Colonic mucosa (tissue), 4 donors: ENCODE measurements at regions not wholly inside any gene's neighbourhood (a gene's known extent, or its start where the extent isn't known, plus 50 kb on each side); places are given as distances from the start of the nearest gene placed in this dataset.

Source experiments
- DNase-seq: peaks from one replicate; pipeline ENCODE4 v3.0.0-alpha.2; 2020
- H3K27ac ChIP-seq: fragments of 200-600 bp; one replicate; pipeline ENCODE4 v1.8.0; 2021
- H3K27me3 ChIP-seq: fragments of 200-600 bp; one replicate; pipeline ENCODE4 v1.8.0; 2021
- H3K36me3 ChIP-seq: fragments of 200-600 bp; one replicate; pipeline ENCODE4 v1.8.0; 2021
- H3K4me1 ChIP-seq: fragments of 200-600 bp; one replicate; pipeline ENCODE4 v1.8.0; 2021; ENCODE audit warnings: mild to moderate bottlenecking
- H3K4me3 ChIP-seq: fragments of 200-600 bp; one replicate; pipeline ENCODE4 v1.8.0; 2021
- H3K9ac ChIP-seq, 2 donors: one replicate each; pipeline ENCODE4 v1.7.0; 2013; ENCODE audit warnings: control low read depth in 2 of 2, low read depth in 2 of 2, low read length in 2 of 2
- H3K9me3 ChIP-seq: fragments of 200-600 bp; one replicate; pipeline ENCODE4 v1.8.0; 2021
- intact Hi-C: fragments of 100-400 bp; cut with DNase I; formaldehyde crosslinking; loops from one replicate; pipeline ENCODE4 v1.14.1; 2022
- TF ChIP-seq, protein P1 (sequence below): fragments of 200-600 bp; IDR thresholded peaks from one replicate; pipeline ENCODE4 v1.8.0; 2022; ENCODE audit warnings: antibody characterized with exemption, mild to moderate bottlenecking
- donor health status: healthy.
- donor health status: DM: no; HTN: no; CAD: no.
- donor health status: DM: no; HTN: no; CAD: no.

DNA sequence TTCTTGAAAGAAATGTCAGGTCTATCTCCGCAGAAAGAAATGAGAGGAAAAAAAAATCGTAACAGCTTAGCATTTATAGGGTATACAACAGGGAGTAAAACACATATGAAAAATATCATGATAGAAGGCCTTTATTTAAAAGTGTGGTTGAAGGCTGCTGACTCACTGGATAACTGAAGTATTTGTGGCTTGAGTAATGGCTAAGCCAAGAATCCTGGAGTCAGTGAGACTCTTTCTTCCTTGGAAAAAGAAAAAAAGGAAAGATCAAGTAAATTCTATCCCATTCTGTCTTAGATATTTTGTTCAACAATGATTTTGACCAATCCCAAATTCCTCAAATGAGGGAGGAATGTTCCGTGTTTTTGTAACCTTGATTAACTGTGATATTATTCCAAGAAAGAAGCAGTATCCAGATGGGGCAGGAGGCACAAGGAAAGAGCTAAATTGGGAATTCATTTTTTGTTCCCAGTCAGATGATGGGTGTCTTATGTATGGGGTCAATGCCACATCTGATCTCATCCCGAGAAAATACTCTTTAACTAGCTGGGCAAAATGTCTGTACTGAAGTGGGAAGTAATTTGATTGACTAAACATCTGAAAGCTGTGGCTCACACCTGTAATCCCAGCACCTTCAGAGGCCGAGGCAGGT lies 64.3 kb upstream of the MYO10 start:
- Histone ChIP-seq H3K9me3 (no peaks in the 10 kb centered on the region), H3K36me3 (no peaks in the 10 kb centered on the region), H3K4me1 (no peaks in the 10 kb centered on the region), H3K27ac (no peak overlapping the region), H3K9ac (no peak overlapping the region), H3K4me3 (no peak overlapping the region), H3K27me3 (no peaks in the 10 kb centered on the region)
- intact Hi-C loops, result no loop called here
- DNase-seq, result no peak
- TF ChIP-seq, protein P1, sequence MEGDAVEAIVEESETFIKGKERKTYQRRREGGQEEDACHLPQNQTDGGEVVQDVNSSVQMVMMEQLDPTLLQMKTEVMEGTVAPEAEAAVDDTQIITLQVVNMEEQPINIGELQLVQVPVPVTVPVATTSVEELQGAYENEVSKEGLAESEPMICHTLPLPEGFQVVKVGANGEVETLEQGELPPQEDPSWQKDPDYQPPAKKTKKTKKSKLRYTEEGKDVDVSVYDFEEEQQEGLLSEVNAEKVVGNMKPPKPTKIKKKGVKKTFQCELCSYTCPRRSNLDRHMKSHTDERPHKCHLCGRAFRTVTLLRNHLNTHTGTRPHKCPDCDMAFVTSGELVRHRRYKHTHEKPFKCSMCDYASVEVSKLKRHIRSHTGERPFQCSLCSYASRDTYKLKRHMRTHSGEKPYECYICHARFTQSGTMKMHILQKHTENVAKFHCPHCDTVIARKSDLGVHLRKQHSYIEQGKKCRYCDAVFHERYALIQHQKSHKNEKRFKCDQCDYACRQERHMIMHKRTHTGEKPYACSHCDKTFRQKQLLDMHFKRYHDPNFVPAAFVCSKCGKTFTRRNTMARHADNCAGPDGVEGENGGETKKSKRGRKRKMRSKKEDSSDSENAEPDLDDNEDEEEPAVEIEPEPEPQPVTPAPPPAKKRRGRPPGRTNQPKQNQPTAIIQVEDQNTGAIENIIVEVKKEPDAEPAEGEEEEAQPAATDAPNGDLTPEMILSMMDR, result no peak

DNA sequence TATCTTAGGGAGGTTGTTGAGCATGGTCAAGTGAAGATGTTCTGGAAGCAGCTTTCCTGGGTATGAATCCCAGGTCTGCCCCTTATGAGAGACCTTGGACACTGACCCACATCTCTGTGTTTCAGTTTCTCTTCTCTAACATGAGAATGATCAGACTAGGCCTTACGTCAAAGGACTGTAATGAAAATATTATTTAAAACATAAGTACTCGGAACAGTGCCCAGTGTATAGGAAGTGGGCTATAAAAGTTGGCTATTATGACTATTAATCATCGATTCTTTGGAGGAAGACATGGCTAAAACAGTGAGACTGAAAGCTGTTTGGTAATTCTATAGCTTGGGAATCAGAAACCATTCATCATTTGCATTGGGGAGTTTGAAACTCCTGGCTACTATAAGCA lies 65.3 kb upstream of the MYO10 start:
- Histone ChIP-seq H3K27ac (no peak overlapping the region), H3K9ac (no peak overlapping the region), H3K4me3 (no peak overlapping the region), H3K4me1 (no peaks in the 10 kb centered on the region), H3K36me3 (no peaks in the 10 kb centered on the region), H3K27me3 (no peaks in the 10 kb centered on the region), H3K9me3 (no peaks in the 10 kb centered on the region)
- TF ChIP-seq, protein P1, result no peak
- intact Hi-C loops, result no loop called here
- DNase-seq, result no peak

DNA sequence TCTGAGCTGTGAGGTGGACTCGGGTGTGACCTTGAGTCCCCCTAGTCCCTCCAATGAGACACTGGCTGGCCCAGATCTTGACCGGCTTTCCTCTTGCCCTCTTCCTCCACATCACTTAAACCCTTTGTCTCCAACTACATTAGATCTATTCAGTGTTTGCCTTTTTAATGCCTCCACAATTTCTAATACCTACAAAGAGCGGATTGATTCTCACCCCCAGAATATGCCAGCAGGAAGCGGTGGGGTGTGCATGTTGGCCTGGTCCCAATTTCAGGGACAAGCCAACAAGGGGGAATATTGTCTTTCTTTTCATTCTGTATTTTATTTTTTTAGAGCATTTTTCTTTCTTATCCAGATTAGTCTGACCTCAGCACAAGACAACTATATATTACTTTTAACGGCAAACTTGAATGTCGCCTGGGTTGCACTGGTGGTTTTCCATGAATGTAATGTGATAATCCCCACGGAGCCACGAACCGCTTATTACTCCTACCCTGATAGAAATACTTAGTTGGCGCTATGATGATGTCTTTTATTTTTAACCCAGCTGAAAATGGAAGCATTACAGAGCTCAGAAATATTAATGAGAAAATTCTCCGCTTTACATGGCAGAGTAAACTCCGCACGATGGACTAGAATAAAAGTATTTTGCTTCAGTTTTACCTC lies 68.5 kb upstream of the MYO10 start:
- TF ChIP-seq, protein P1, result no peak
- Histone ChIP-seq H3K27ac (no peak overlapping the region), H3K36me3 (no peaks in the 10 kb centered on the region), H3K4me3 (no peak overlapping the region), H3K9me3 (no peaks in the 10 kb centered on the region), H3K9ac (no peak overlapping the region), H3K27me3 (no peaks in the 10 kb centered on the region), H3K4me1 (no peaks in the 10 kb centered on the region)
- intact Hi-C loops, result no loop called here
- DNase-seq, result no peak

DNA sequence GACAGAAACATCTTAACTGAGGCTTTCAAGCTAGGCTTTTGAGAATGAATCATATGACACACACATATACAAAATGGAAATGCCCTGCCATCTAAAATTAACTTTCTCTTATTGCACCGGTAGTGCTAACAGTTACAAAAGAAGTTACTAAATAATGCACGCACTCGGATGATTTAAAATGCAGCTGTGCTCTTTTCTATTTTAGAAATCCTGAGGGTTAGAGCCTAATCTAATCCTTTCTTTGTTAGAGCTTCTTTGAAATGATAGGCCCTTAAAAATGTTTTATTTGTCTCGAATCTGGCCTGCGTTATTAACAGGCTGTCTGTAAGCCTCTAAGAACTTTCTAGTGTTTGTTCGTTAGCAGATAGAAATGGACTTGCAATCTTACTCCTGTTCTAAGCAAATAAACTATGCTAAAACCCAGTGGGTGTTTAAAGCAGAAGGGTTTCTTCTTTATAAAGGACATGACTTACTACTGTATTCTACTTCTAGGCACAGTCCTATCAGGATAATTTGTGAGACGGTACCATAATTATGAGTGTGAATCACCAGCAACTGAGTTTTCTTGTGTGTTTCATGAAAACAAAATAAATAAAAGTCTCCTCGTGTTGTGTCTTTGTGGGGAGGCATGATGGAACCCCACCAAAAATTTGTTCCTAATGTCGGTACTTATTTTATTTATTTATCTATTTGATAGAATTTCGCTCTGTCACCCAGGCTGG lies 69.2 kb upstream of the MYO10 start:
- DNase-seq, result no peak
- intact Hi-C loops, result no loop called here
- H3K4me1 ChIP-seq, result no peaks in the 10 kb centered on the region
- H3K9ac ChIP-seq, result no peak overlapping the region
- no peaks in the 10 kb centered on the region for H3K27me3 ChIP-seq
- H3K36me3 ChIP-seq, result no peaks in the 10 kb centered on the region
- no peak overlapping the region for H3K4me3 ChIP-seq
- H3K9me3 ChIP-seq, result no peaks in the 10 kb centered on the region
- TF ChIP-seq, protein P1, result no peak
- H3K27ac ChIP-seq, result no peak overlapping the region

DNA sequence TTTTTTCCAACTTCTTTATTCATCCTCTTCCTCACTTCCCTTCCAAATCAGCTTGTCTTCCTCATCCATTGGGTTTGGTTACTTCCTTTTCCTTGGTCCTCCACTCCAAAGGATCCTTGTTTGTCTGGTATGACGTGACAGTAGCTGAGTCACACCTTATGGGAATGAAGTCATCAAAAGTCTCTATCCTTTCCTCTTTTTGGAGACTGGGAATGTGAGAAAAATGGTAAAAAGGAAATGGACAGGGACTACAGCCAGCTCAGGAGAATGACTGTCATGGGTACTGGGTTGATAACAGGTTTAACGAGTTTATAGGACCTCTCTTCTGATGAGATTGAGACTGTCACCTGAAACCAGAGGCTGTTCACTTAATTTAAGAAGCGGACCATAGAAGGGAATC lies 76.2 kb upstream of the MYO10 start:
- TF ChIP-seq, protein P1, result no peak
- Histone ChIP-seq H3K27ac (no peak overlapping the region), H3K9me3 (no peaks in the 10 kb centered on the region), H3K4me3 (no peak overlapping the region), H3K36me3 (no peaks in the 10 kb centered on the region), H3K27me3 (no peaks in the 10 kb centered on the region), H3K9ac (no peak overlapping the region), H3K4me1 (no peaks in the 10 kb centered on the region)
- DNase-seq, result no peak
- intact Hi-C loops, result no loop called here
